ENCODE measurements at regions not wholly inside any gene's neighbourhood (a gene's known extent, or its start where the extent isn't known, plus 50 kb on each side); places are given as distances from the start of the nearest gene placed in this dataset.
"Not testable (repeated sequence)": the region's sequence is repeated elsewhere in the genome, so short reads cannot be mapped to it uniquely, and the experiment has no call there.

GRCh38 chr7:149706398-149706797 lies 67.0 kb downstream of the ZNF467 start:
- DNase-seq, result no peak
- no peak overlapping the region for H3K4me3 ChIP-seq
- 50 to 68% methylated on average over 3 of the region's 3 CpGs for WGBS, 2 donors
- no peak overlapping the region for H3K27ac ChIP-seq
- peaks cover 0 to 6% (median 0%) of the 10 kb centered on the region in 4 donors for H3K27me3 ChIP-seq
- intact Hi-C loops (cut with DNase I), result no loop called here
- H3K4me1 ChIP-seq, result no peaks in the 10 kb centered on the region
- peaks cover 0 to 21% (median 19%) of the 10 kb centered on the region in 3 donors for H3K9me3 ChIP-seq
- no peaks in the 10 kb centered on the region for H3K36me3 ChIP-seq
- no peak for TF ChIP-seq CTCF (IDR thresholded peaks at IDR 0.05)
- no peak for TF ChIP-seq POLR2A (IDR thresholded peaks at IDR 0.05)

DNA sequence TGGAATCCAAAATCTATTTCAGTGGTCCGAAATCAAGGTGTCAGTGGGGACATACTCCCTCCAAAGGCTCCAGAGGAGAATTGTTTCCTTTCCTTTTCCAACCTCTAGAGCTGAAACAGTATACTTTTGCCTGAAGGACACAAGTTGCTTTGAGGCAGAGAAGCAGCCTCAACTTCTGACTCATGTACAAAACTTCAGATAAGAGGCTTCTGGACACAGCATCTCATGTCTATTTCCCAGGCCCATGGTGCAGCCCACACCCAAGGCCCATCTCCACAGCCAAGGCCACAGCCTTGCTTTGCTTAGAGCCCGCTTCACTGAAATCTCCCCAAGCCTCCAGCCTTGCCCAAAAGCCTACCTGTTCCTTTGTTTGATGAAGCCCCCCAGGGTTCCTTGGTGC lies 68.9 kb downstream of the ZNF467 start:
- no peaks in the 10 kb centered on the region for H3K4me1 ChIP-seq
- no peak for DNase-seq
- no peak overlapping the region for H3K4me3 ChIP-seq
- H3K27me3 ChIP-seq, result peaks cover 0 to 6% (median 0%) of the 10 kb centered on the region in 4 donors
- no peak for TF ChIP-seq POLR2A (IDR thresholded peaks at IDR 0.05)
- no peak for TF ChIP-seq CTCF (IDR thresholded peaks at IDR 0.05)
- no peaks in the 10 kb centered on the region for H3K36me3 ChIP-seq
- H3K27ac ChIP-seq, result no peak overlapping the region
- intact Hi-C loops (cut with DNase I), result no loop called here
- H3K9me3 ChIP-seq, result peaks cover 0 to 2% (median under 1%) of the 10 kb centered on the region in 3 donors
- 73 to 74% methylated on average over 1 to 2 of the region's 2 CpGs for WGBS, 2 donors

- intact Hi-C loops (cut with DNase I), result no loop called here
- peaks cover 0 to 1% (median 0%) of the 10 kb centered on the region in 3 donors for H3K9me3 ChIP-seq
- no peak overlapping the region for H3K27ac ChIP-seq
- no peaks in the 10 kb centered on the region for H3K36me3 ChIP-seq
- no peak overlapping the region for H3K4me3 ChIP-seq
- H3K4me1 ChIP-seq, result no peaks in the 10 kb centered on the region
- H3K27me3 ChIP-seq, result peaks cover 0 to 6% (median 0%) of the 10 kb centered on the region in 4 donors
- no peak for TF ChIP-seq CTCF (IDR thresholded peaks at IDR 0.05)
- no peak for TF ChIP-seq POLR2A (IDR thresholded peaks at IDR 0.05)
- DNase-seq, result no peak
- 57 to 63% methylated on average over 7 of the region's 7 CpGs for WGBS, 2 donors
Observed at GRCh38 chr7:149703044-149703650, 70.2 kb downstream of the ZNF467 start.

DNA sequence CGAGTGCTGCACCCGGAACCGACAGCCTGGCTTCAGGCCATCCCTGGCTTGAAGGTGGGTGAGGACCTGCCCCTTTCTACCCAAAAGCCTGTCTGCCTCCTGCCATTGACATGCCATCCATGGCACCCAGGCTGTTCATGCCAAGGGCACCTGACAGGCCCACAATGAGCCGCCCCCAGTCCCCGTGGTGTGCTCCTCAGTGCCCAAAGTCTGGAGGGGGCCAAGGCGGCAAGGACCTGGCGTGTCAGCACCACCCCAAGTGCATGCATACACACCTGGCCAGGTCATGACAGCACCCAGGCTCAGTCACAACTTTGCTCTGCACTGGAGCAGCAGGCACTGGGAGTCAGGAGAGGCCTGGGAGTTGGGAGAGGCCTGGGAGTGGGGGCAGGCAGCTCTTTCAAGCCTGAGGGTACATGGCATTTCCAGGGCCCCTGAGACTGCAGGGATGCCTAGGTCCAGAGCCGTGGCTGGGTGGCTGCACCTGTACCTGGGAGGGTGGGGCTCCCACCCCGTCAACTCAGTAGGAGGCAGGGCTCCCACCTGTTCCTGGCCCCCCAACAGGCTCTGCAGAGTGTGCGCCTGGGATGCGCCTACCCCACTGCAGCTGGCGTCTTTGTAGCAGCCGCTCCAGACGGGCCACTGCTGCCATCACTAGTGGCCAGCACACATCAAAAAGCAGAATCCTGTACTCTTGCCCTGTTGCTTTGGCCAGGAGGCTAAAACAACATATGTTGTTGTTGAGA lies 71.7 kb downstream of the ZNF467 start:
- DNase-seq, result no peak
- peaks cover 0 to 5% (median 0%) of the 10 kb centered on the region in 4 donors for H3K27me3 ChIP-seq
- H3K4me1 ChIP-seq, result no peaks in the 10 kb centered on the region
- WGBS, 2 donors, result no CpG with 5 or more reads among the region's 14 CpGs
- H3K4me3 ChIP-seq, result no peak overlapping the region
- H3K9me3 ChIP-seq, result peaks cover 0 to 8% (median 0%) of the 10 kb centered on the region in 3 donors
- H3K27ac ChIP-seq, result no peak overlapping the region
- intact Hi-C loops (cut with DNase I), result no loop called here
- TF ChIP-seq POLR2A (IDR thresholded peaks at IDR 0.05) (no peak), CTCF (IDR thresholded peaks at IDR 0.05) (no peak)
- H3K36me3 ChIP-seq, result no peaks in the 10 kb centered on the region

- H3K4me1 ChIP-seq; H3K9me3 ChIP-seq; DNase-seq; intact Hi-C loops (cut with DNase I); H3K36me3 ChIP-seq; H3K27ac ChIP-seq; H3K4me3 ChIP-seq: not testable (repeated sequence)
- 73 to 87% methylated on average over 5 of the region's 5 CpGs for WGBS, 2 donors
- peaks cover 0 to 19% (median 0%) of the 10 kb centered on the region in 4 donors for H3K27me3 ChIP-seq
Observed at GRCh38 chr7:149697767-149698166, 75.6 kb downstream of the ZNF467 start.
